ENCODE measurements at regions not wholly inside any gene's neighbourhood (a gene's known extent, or its start where the extent isn't known, plus 50 kb on each side); places are given as distances from the start of the nearest gene placed in this dataset.

DNA sequence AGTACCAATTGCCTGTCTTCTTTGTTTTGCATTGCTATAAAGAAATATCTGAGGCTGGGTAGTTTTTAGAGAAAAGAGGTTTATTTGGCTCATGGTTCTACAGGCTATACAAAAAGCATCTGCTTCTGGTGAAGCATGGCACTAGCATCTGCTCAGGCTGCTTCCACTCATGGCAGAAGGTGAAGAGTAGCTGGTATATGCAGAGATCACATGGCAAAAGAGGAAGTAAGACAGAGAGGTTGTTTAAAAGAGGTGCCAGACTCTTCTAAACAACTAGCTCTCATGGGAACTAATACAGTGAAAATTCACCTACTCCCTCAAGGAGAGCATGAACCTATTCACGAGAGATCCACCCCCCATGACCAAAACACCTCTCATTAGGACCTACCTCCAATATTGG lies 56.7 kb upstream of the GUCA2B start:
- DNase-seq (ENCODE audit: low read depth): no peak

- DNase-seq (ENCODE audit: low read depth): no peak
Measured at GRCh38 chr1:42089246-42089645, 64.0 kb upstream of the GUCA2B start.

- DNase-seq (ENCODE audit: low read depth): no peak
Measured at GRCh38 chr1:42086146-42086545, 67.1 kb upstream of the GUCA2B start.

DNA sequence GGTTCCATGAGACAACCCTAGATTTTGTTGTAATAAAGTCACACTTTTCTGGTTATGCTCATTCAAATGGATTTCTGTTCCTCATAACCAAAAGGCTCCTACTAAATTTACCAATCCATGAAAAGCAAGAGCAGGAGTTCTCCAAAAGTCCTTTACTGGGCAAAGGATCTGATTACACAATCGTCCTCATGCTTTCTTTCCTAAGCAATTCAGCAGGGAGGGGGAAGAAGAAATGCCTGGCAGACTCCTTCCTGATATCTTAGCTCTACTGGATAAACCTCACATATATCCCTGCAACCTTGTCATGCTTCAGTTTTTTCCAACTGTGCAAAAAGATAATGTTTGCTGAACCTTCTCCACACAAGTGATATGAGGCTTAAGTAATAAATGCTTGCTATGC lies 67.6 kb upstream of the GUCA2B start:
- no peak for DNase-seq (ENCODE audit: low read depth)

DNA sequence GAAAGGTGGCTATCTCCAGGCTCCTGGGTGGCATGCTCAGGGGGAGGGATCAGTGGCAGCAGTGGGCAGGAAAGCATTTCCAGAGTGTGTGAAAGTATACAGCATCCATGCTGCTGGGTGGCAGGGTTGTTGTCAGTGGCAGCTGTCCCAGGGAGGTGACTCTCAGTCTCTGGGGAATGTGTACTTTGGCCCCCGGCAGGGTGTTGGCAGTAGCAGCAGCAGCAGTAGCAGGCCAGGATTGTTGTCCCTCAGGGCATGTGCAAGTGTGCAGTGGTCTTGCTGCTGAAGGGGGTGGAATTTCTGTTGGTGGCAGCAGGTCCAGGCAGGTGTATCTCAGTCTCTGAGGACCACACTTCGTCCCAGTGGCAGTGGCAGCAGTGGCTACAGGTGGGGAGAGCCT lies 71.7 kb upstream of the GUCA2B start:
- DNase-seq (ENCODE audit: low read depth): no peak

DNA sequence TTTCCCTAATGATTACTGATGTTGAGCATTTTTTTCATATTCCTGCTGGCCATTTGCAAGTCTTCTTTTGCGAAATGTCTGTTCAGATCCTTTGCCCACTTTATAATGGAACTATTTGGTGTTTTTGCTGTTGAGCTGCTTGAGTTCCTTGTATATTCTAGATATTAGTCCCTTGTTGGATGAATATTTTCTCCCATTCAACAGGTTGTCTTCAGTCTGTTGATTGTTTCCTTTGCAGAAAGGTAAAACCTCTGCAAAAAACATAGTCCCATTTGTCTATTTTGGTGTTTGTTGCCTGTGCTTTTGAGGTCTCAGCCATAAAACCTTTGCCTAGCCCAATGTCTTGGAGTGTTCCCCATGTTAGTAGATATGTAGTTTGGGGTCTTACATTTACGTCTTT lies 78.0 kb upstream of the GUCA2B start:
- no peak for DNase-seq (ENCODE audit: low read depth)

GRCh38 chr1:42070996-42071395 lies 82.2 kb upstream of the GUCA2B start:
- no peak for DNase-seq (ENCODE audit: low read depth)

- DNase-seq (ENCODE audit: low read depth): no peak
Measured at GRCh38 chr1:42057800-42058199, 95.4 kb upstream of the GUCA2B start.

GRCh38 chr1:42056460-42056859 lies 96.8 kb upstream of the GUCA2B start:
- DNase-seq (ENCODE audit: low read depth): no peak

- no peak for DNase-seq (ENCODE audit: low read depth)
Measured at GRCh38 chr1:42055061-42055460, 98.1 kb upstream of the GUCA2B start.

- DNase-seq (ENCODE audit: low read depth): no peak
Measured at GRCh38 chr1:42052072-42052699, 101.0 kb upstream of the GUCA2B start.

DNA sequence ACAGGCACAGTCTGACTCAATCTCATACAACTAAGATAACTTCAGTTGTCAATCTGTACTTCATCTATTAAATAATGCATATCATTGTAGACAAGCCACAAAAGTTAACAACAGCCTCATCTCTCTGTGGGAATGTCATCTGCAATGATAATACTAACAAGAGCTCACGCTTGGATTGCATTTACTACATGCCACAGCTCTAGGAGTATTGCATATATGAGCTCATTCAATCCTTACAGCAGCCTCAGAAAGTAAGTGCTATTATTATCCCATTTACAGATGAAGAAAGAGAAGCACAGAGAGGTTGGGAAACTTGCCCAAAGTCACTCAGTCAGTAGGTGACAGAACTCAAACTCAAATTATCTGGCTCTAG lies 105.7 kb upstream of the GUCA2B start:
- DNase-seq (ENCODE audit: low read depth): no peak

- DNase-seq (ENCODE audit: low read depth): no peak
Measured at GRCh38 chr1:42046761-42047507, 106.3 kb upstream of the GUCA2B start.

DNA sequence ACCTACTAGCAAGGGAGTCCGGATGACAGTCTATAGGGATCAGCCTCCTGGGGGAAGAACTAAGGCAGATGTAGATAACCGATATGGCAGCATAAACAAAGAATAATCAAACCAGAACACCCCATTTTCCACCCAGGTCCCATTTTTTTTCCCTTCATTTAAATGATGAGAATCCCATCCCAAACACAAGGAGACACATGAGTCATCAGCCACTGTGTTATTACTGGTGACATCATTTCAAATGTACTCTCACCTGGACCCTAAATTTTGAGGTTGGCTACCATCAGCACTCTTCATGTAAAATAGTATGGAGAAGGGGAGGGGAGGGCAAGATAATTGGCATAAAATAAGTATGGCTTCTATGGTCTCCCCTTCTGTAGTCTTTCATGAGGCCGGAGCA lies 108.9 kb upstream of the GUCA2B start:
- no peak for DNase-seq (ENCODE audit: low read depth)

GRCh38 chr1:42043811-42044210 lies 109.4 kb upstream of the GUCA2B start:
- DNase-seq (ENCODE audit: low read depth): no peak

GRCh38 chr1:42043182-42043581 lies 110.0 kb upstream of the GUCA2B start:
- DNase-seq (ENCODE audit: low read depth): no peak

GRCh38 chr1:42041031-42041430 lies 112.2 kb upstream of the GUCA2B start:
- DNase-seq (ENCODE audit: low read depth): no peak

DNA sequence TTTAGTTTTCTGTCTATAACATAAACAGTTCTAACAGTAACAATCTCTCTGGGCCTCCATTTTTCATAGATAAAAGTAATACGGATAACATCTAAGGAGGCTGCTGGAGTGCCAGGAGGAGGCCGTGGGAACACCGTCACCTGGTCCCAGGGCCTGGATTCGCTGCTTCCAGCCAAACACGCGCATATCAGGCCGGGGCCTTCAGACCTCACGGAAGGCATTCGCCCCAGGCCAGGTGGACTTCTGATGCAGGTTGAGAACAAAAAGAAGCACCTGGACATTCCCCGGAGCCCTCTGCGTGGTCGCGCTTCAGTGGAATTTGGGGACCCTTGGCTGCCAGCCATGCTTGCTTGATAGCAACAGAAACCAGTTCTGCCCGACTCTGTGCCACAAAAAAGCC lies 113.1 kb upstream of the GUCA2B start:
- no peak for DNase-seq (ENCODE audit: low read depth)

- no peak for DNase-seq (ENCODE audit: low read depth)
Measured at GRCh38 chr1:42038261-42038660, 114.9 kb upstream of the GUCA2B start.

GRCh38 chr1:42037586-42037985 lies 115.6 kb upstream of the GUCA2B start:
- no peak for DNase-seq (ENCODE audit: low read depth)

DNA sequence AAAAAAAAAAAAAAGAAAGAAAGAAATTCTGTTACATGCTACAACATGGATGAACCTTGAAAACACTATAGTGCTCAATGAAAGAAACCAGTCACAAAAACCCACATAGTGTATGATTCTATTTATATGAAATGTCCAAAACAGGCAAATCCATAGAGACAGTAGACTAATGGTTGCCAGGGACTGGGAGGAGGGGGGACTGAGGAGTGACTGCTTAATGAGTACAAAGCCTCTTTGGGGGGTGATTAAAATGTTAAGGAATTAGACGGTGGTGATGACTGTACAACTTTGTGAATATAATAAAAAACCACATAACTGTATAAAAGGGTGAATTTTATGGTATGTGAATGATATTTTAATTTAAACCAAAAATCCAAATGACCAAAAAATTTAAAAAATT lies 116.0 kb upstream of the GUCA2B start:
- DNase-seq (ENCODE audit: low read depth): no peak

GRCh38 chr1:42035830-42036604 lies 117.2 kb upstream of the GUCA2B start:
- DNase-seq (ENCODE audit: low read depth): peak; percentile 95

DNA sequence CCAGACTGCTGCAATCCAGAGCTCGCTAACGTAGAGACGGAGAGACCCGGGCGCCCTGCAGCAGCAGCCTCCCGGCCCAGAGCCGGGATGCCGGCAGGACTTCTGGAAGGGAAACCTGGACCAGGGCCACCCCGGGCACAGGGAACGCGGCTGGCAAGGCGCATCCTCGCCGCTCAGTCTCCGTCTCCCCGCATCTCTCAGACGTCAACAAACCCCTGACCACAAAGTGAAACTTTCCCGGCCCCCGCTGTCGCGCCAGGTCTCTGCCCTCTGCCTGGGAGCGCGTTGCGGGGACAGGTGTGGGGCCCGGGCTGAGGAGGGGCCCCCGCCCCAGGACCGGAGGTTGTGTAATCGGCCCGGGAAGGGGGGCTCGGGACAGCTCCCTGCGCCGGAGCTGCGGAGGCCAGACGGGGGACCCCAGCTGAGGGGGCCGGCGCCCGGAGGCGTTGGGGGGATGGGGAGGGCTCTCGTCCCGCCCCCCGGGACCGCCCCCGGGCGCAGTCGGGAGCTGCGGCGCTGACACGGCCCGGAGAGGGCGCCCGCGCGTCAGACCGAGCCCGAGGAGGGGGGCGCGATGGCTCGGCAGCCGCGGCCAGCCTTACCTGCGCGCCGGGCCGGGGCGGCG lies 116.6 kb upstream of the HIVEP3 start:
- no peak for DNase-seq (ENCODE audit: low read depth)

All from T follicular helper cell (primary cell).